HEK293 (cell line): ENCODE measurements at regions not wholly inside any gene's neighbourhood (a gene's known extent, or its start where the extent isn't known, plus 50 kb on each side); places are given as distances from the start of the nearest gene placed in this dataset.

ENCODE experiments used
- CTCF ChIA-PET: fragments of 350-600 bp; formaldehyde crosslinking; extraction: SDS; loops from one replicate; lab custom pipeline; 2021; ENCODE audit warnings: antibody characterized with exemption; lab: Yijun Ruan, JAX
- POLR2A ChIA-PET: fragments of 300-600 bp; formaldehyde crosslinking; extraction: SDS; loops from one replicate; lab custom pipeline; 2020; ENCODE audit warnings: antibody characterized with exemption, inconsistent platforms; lab: Yijun Ruan, JAX
- H3K27ac ChIP-seq: fragments of 200-500 bp; sonication (Bioruptor generic); 2 replicates; pipeline ENCODE4 v1.5.1; 2014; ENCODE audit warnings: low read depth, low read length, control low read depth, inconsistent platforms; ENCODE audit errors: extremely low read depth
- H3K36me3 ChIP-seq, 2 experiments: fragments of 200-500 bp in 1 of 2; sonication (Bioruptor generic) in 1 of 2; 1 replicate in 1 of 2; 2 replicates in 1 of 2; pipeline ENCODE4 v1.5.1; 2014 to 2017; ENCODE audit warnings: inconsistent platforms in 2 of 2, low read length in 2 of 2; ENCODE audit not compliant: control insufficient read depth in 2 of 2, insufficient read depth in 1 of 2
- H3K4me1 ChIP-seq: fragments of 200-500 bp; sonication (Bioruptor generic); 2 replicates; pipeline ENCODE4 v1.5.1; 2014; ENCODE audit warnings: mild to moderate bottlenecking, low read length, inconsistent platforms; ENCODE audit not compliant: control insufficient read depth, insufficient read depth
- H3K4me3 ChIP-seq: 2 replicates; pipeline ENCODE4 v1.5.1; 2011; ENCODE audit warnings: low read depth, mild to moderate bottlenecking, control low read depth, low read length, moderate library complexity
- H3K9me3 ChIP-seq: fragments of 200-500 bp; sonication (Bioruptor generic); 2 replicates; pipeline ENCODE4 v1.5.1; 2014; ENCODE audit warnings: low read depth, low read length, inconsistent platforms; ENCODE audit not compliant: control insufficient read depth, insufficient read depth
- EGR2 ChIP-seq: fragments of 450-650 bp; formaldehyde crosslinking; IDR thresholded peaks from 2 replicates; pipeline ENCODE4 v1.5.1; 2016; ENCODE audit warnings: low read depth, missing biosample characterization, missing genetic modification characterization
- GLI4 ChIP-seq: fragments of 450-650 bp; formaldehyde crosslinking; IDR thresholded peaks from 2 replicates; pipeline ENCODE4 v1.5.1; 2016; ENCODE audit warnings: missing biosample characterization, missing genetic modification characterization
- HOXC10 ChIP-seq: sonication (generic); formaldehyde crosslinking; IDR thresholded peaks from 2 replicates; pipeline ENCODE4 v1.8.1; 2023; ENCODE audit warnings: mild to moderate bottlenecking, missing genetic modification reagents
- HOXD13 ChIP-seq: sonication (generic); formaldehyde crosslinking; IDR thresholded peaks from 2 replicates; pipeline ENCODE4 v1.8.0; 2022; ENCODE audit warnings: missing genetic modification reagents, borderline replicate concordance
- RBAK ChIP-seq: fragments of 450-650 bp; formaldehyde crosslinking; IDR thresholded peaks from 2 replicates; pipeline ENCODE4 v1.5.1; 2016; ENCODE audit warnings: missing biosample characterization, missing genetic modification characterization
- TCF7L2 ChIP-seq: IDR thresholded peaks from 2 replicates; pipeline ENCODE4 v1.6.1; 2011; ENCODE audit warnings: low read depth, mild to moderate bottlenecking, inconsistent platforms, low read length, moderate library complexity, borderline replicate concordance
- TSHZ1 ChIP-seq: fragments of 450-650 bp; formaldehyde crosslinking; IDR thresholded peaks from 2 replicates; pipeline ENCODE4 v1.5.1; 2016; ENCODE audit warnings: missing biosample characterization, missing genetic modification characterization, borderline replicate concordance
- YY2 ChIP-seq: fragments of 450-650 bp; formaldehyde crosslinking; IDR thresholded peaks from 2 replicates; pipeline ENCODE4 v1.5.1; 2016; ENCODE audit warnings: missing biosample characterization, missing genetic modification characterization
- ZFHX2 ChIP-seq: fragments of 450-650 bp; formaldehyde crosslinking; conservative IDR thresholded peaks from 2 replicates; pipeline ENCODE4 v1.5.1; 2016; ENCODE audit warnings: missing biosample characterization, missing genetic modification characterization
- ZNF10 ChIP-seq: fragments of 450-650 bp; formaldehyde crosslinking; IDR thresholded peaks from 2 replicates; pipeline ENCODE4 v1.5.1; 2017; ENCODE audit warnings: missing biosample characterization, missing genetic modification characterization
- ZNF148 ChIP-seq: fragments of 450-650 bp; formaldehyde crosslinking; IDR thresholded peaks from 2 replicates; pipeline ENCODE4 v1.5.0; 2017; ENCODE audit warnings: missing biosample characterization, missing genetic modification characterization, borderline replicate concordance
- ZNF24 ChIP-seq: fragments of 450-650 bp; formaldehyde crosslinking; IDR thresholded peaks from 2 replicates; pipeline ENCODE4 v1.5.1; 2016; ENCODE audit warnings: missing biosample characterization, missing genetic modification characterization
- ZNF391 ChIP-seq: fragments of 450-650 bp; formaldehyde crosslinking; IDR thresholded peaks from 2 replicates; pipeline ENCODE4 v1.5.1; 2016; ENCODE audit warnings: low read depth, missing biosample characterization, missing genetic modification characterization, borderline replicate concordance
- ZNF510 ChIP-seq: fragments of 450-650 bp; formaldehyde crosslinking; IDR thresholded peaks from 2 replicates; pipeline ENCODE4 v1.5.1; 2018; ENCODE audit warnings: mild to moderate bottlenecking, missing genetic modification characterization, missing biosample characterization; ENCODE audit not compliant: insufficient replicate concordance
- ZNF513 ChIP-seq: fragments of 450-650 bp; IDR thresholded peaks from 2 replicates; pipeline ENCODE4 v1.5.1; 2018; ENCODE audit warnings: missing biosample characterization, missing genetic modification characterization
- ZNF555 ChIP-seq: fragments of 450-650 bp; formaldehyde crosslinking; conservative IDR thresholded peaks from 2 replicates; pipeline ENCODE4 v1.5.1; 2017; ENCODE audit warnings: missing biosample characterization, mild to moderate bottlenecking, missing genetic modification characterization, inconsistent platforms
- ZNF626 ChIP-seq: fragments of 450-650 bp; sonication (Bioruptor Pico); formaldehyde crosslinking; IDR thresholded peaks from 2 replicates; pipeline ENCODE4 v1.5.1; 2018; ENCODE audit warnings: missing biosample characterization, missing genetic modification characterization, inconsistent platforms
- ZNF664 ChIP-seq: fragments of 450-650 bp; formaldehyde crosslinking; IDR thresholded peaks from 2 replicates; pipeline ENCODE4 v1.5.1; 2016; ENCODE audit warnings: missing biosample characterization, missing genetic modification characterization
- ZSCAN23 ChIP-seq: fragments of 450-650 bp; formaldehyde crosslinking; IDR thresholded peaks from 2 replicates; pipeline ENCODE4 v1.5.1; 2016; ENCODE audit warnings: missing biosample characterization, missing genetic modification characterization
- TF ChIP-seq, protein P1 (sequence below): fragments of 450-650 bp; formaldehyde crosslinking; IDR thresholded peaks from 2 replicates; pipeline ENCODE4 v1.5.1; 2016; ENCODE audit warnings: missing biosample characterization, missing genetic modification characterization
- TF ChIP-seq, protein P2 (sequence below): fragments of 450-650 bp; formaldehyde crosslinking; IDR thresholded peaks from 2 replicates; pipeline ENCODE4 v1.5.1; 2016; ENCODE audit warnings: missing biosample characterization, missing genetic modification characterization

GRCh38 chr6:163985710-163986109 lies 571.2 kb downstream of the QKI start (continued):
- TF ChIP-seq, protein P1, sequence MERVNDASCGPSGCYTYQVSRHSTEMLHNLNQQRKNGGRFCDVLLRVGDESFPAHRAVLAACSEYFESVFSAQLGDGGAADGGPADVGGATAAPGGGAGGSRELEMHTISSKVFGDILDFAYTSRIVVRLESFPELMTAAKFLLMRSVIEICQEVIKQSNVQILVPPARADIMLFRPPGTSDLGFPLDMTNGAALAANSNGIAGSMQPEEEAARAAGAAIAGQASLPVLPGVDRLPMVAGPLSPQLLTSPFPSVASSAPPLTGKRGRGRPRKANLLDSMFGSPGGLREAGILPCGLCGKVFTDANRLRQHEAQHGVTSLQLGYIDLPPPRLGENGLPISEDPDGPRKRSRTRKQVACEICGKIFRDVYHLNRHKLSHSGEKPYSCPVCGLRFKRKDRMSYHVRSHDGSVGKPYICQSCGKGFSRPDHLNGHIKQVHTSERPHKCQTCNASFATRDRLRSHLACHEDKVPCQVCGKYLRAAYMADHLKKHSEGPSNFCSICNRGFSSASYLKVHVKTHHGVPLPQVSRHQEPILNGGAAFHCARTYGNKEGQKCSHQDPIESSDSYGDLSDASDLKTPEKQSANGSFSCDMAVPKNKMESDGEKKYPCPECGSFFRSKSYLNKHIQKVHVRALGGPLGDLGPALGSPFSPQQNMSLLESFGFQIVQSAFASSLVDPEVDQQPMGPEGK: no peak
- no peak for TF ChIP-seq ZNF555 (tag by site-specific recombination)

DNA sequence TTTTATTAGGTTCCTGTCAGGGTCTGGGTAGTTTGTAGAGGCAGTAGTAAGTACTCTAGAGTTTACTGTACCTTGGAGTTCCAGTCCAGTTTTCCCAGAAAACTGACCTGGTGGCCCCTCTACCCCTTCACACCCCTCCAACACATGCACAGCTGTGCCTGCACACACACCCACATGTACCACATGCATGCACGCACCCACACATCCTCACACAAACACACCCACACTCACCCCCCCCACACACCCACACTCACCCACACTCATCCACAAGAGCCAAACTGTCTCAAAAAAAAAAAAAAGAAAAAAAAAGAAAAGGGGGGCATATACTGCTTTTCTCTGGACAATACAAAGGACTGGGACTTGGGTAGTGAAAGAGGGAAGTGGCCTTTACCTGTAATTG lies 570.5 kb downstream of the QKI start:
- CTCF ChIA-PET: no interaction called here
- TF ChIP-seq ZNF391: no peak
- peak; percentile 97 for TF ChIP-seq EGR2 (tag by site-specific recombination)
- no peak for TF ChIP-seq ZNF510 (tag by site-specific recombination)
- no peak for TF ChIP-seq ZNF148 (tag by site-specific recombination)
- no peak for TF ChIP-seq ZSCAN23 (tag by site-specific recombination)
- TF ChIP-seq YY2 (tag by site-specific recombination): no peak
- no peak for TF ChIP-seq ZNF10
- TF ChIP-seq GLI4 (tag by site-specific recombination): no peak
- no peak for TF ChIP-seq ZNF513 (tag by site-specific recombination)
- no peak for TF ChIP-seq HOXD13 (CRISPR knock-in tag)
- TF ChIP-seq HOXC10 (CRISPR knock-in tag): no peak
- TF ChIP-seq ZNF664: no peak
- peak; percentile 96 for TF ChIP-seq ZFHX2 (tag by site-specific recombination)
- TF ChIP-seq, all 188 proteins: peak for 2
- Histone ChIP-seq H3K36me3 (no peaks in the 10 kb centered on the region), H3K9me3 (no peaks in the 10 kb centered on the region), H3K27ac (no peak overlapping the region), H3K4me3 (no peak overlapping the region), H3K4me1 (no peaks in the 10 kb centered on the region)
- POLR2A ChIA-PET: no interaction called here

GRCh38 chr6:163984124-163984936 lies 569.8 kb downstream of the QKI start:
- Histone ChIP-seq H3K9me3 (no peaks in the 10 kb centered on the region), H3K4me1 (no peaks in the 10 kb centered on the region), H3K36me3 (no peaks in the 10 kb centered on the region), H3K4me3 (no peak overlapping the region), H3K27ac (no peak overlapping the region)
- ChIA-PET POLR2A (no interaction called here), CTCF (no interaction called here)
- TF ChIP-seq ZNF626 (tag by site-specific recombination) (no peak), TCF7L2 (no peak), TSHZ1 (tag by site-specific recombination) (no peak), RBAK (tag by site-specific recombination) (no peak), ZNF24 (tag by site-specific recombination) (no peak)
- TF ChIP-seq, protein P2, sequence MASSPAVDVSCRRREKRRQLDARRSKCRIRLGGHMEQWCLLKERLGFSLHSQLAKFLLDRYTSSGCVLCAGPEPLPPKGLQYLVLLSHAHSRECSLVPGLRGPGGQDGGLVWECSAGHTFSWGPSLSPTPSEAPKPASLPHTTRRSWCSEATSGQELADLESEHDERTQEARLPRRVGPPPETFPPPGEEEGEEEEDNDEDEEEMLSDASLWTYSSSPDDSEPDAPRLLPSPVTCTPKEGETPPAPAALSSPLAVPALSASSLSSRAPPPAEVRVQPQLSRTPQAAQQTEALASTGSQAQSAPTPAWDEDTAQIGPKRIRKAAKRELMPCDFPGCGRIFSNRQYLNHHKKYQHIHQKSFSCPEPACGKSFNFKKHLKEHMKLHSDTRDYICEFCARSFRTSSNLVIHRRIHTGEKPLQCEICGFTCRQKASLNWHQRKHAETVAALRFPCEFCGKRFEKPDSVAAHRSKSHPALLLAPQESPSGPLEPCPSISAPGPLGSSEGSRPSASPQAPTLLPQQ (tag by site-specific recombination): no peak
